GM18519 (cell line): ENCODE measurements at regions not wholly inside any gene's neighbourhood (a gene's known extent, or its start where the extent isn't known, plus 50 kb on each side); places are given as distances from the start of the nearest gene placed in this dataset.
A peak's percentile ranks its signal among the peaks of the same experiment; 100 is the strongest.

Experiments used
- ATAC-seq: cut with Tn5 transposase; IDR thresholded peaks from one replicate; pipeline ENCODE4 v1.9.1; 2021; ENCODE audit warnings: mild to moderate bottlenecking, moderate library complexity; ENCODE audit not compliant: unreplicated experiment, low FRiP score

DNA sequence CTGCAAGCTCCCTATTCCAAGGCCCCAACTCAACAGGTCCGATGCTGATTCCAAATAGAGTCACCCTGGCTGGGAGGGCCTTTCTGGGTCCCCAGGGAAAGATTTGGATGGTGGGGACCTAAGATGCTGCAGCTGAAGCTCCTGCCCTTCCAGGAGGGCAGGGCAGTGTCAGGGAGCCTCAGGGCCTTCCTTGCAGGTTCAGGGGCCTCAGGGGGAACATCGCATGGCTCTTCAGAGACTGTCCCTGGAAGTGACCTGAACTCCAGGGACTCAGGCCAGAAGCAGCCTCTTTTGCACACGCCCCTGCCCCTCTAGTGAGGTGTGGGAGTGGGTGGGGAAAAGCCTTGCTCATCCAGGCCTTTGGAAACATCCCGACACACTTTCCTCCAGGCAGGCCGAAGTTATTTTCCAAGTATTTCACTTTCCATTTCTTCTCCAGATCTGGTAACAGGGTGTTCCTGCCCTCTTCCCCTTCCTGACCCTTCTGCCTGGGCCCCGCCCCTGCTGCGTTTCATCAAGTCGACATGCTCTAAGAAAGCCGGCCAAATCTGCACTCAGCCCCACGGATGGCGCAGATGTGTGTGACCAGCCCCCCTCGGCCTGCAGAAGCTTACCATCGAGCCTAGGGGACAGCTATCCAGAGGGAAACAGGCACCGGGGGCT, 159.5 kb downstream of the FGF18 start:
- ATAC-seq = no peak

DNA sequence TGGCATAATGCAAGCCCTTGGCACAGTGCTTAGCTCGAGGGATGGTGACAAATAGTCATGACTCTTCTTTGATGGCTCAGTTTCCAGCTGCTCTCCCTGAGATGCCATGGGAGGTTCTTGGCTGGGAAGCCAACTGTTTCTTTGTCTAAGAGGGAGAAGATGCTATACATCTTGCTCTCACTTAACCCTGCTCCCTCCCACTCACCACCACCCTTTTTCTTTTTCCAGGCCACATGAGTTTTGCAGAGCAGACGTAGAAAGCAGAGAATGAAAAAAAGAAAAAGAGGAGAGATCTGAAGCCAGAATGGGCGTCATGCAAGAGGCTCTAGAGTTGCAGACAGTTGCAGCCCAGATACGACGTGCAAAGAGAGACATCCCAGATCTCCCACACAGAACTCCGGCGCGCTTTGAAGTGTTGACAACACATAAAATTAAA, 160.5 kb downstream of the FGF18 start:
- ATAC-seq = no peak

DNA sequence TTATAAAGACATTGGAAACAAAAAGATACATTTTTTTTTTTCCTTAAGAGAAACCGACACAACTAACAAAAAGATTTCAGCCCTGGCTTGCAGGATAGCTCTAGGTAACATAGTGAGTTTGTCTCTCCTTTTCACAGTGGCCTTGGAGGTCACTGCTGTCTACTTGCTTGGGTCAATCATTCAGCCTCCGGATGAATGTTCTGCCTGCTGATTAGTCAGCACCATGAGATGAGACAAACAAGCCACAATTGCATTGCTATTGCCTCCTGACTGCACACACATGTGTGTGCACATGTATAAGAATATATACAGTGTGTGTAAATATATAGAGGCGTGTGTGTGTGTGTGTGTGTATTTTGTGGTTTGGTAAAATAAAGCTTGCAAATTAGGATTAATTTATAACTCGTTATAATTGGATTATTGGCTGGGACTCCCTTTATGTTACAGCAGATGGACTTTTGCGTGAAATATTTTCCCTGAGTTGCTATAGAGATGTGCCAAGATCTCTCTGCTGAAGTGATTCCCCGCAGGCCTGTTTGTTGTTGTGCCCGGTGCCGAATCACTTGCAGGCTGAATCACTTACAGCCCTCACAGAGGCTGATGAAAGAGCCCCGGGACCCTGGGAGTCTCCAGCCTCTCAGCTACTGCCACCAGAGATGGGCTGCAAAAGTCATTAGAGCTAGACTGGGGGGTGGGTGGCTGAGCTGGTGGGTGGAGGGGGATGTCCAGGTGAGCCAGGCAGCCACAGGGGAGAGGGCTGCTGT, 161.2 kb downstream of the FGF18 start:
- ATAC-seq = no peak

DNA sequence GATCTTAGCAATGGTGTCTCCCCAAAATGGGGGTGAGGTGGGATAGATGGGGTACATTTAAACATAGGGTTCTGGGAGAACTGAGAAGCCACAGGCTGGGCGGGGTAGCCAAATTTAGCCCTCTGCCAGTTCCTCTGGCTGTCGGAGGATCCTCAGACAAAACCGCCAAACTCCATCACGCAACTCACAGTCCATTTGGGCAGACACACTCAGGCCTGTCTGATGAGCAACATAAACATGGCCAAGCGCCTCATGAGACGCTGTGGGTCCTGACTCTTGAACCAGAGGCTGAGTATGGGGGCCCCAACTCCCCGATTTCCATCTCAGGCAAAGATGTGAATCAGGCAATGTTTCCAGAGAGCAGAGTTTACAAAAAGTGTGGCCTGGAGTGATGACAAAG, 162.3 kb downstream of the FGF18 start:
- no peak for ATAC-seq

DNA sequence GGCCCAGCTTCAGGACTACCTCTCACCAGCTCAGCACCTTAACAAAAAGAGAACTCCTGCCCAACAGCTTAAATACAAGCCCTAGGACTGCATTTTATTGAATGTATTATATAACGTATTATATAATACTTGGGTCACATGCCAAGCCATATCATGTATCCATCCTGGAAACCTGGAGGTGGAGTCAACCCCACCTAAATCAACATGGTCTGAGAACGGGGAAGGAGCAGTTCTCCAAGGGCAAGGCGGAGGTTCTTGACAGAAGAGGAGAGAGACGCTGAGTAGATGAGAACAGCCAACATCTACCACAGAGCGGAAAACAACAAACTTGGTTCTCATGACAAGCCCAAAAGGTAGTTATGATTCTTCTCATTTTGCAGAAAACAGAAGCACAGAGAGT, 163.4 kb downstream of the FGF18 start:
- ATAC-seq = no peak

DNA sequence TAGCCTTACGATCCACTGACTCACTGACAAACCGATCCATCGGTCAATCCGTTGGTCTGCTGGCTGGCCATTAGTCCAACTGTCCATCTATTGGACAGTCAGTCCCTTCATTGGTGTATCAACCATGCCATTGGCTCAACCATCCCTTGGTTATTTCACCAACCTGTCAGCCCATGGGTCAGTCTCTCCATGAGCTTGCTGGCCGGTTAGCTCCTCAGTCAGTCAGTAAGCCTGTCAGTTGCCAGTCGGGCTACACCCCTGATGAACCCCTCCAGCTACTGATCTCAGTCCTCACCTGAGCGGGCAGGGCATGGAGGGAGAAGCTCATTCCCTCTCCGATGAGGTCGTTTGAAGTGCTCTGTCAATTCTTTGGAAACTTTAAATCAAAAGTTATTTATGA, 166.5 kb downstream of the FGF18 start:
- ATAC-seq = no peak

DNA sequence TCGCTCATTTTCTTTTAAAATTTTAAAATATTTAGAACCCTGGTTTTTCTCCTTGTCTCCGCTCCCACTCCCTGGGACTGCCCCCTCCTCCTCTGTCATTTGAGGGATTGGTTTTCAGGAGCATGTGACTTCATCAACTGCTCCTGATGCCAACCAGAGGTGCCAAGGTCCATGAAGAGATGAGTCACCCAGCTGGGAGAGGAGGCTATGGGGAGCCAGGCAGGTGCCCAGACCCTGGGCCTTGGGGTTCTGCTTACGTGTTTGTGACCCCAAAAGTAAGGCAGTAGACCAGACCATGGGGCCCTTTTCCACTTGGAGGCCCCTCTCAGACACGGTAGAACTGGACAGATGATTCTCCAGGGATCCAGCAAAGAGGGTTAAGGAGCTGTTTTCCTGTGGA, 167.0 kb downstream of the FGF18 start:
- ATAC-seq = no peak

DNA sequence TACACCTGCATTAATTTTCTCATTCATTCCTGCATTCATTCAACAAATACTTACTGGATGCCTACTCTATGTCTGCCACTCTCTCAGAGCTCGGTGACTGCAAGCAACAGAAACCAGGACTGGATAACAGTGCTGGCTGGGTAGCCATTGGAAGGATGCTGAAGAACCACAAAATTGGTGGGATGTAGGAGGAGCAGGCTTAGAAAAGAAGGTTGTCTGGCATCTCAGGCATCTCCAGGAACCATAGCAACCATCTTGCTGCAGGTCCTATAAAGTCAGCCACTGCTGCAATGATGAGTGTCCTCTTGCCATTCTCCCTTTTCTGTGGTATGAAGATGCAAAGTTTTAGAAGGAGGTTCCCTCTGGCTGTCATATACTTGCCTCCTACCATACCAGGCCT, 168.6 kb downstream of the FGF18 start:
- no peak for ATAC-seq

DNA sequence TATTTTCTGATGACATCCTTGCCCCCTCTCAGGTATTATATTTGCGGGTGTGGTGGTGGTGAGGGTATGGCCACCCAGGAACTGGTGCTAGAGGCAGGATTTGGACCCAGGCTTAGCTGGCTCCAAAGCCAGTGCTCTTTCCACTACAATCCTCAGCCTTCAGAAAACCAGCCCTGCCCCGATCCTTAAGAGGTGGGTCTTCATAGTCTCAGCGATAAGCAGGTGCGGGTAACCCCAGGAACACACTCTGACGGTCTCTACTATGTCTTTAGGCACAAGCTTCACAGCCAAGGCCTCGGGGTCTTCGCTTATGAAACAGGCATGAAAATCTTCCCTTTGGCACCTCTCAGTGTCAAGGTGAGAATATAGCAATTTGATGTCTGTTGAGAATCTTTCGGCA, 169.3 kb downstream of the FGF18 start:
- ATAC-seq = no peak

DNA sequence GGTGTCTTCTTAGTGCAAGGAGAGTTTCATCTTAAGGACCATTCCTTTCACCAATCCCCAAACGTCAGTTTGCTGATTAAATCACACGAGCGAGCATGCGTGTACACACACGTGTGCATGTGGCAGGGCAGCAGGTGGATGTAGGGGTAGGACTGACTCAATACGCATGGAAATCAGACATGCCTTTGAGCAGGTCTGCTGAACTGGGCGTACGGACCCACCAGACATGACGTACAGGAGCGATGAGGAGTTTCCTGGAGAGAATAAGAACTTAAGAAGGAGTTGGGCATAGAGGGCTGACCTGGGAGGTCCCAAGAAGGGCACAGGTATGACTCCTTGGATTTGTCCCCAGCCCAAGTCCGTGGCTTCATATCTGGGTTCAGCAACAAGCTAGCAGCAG, 170.0 kb downstream of the FGF18 start:
- ATAC-seq = no peak

DNA sequence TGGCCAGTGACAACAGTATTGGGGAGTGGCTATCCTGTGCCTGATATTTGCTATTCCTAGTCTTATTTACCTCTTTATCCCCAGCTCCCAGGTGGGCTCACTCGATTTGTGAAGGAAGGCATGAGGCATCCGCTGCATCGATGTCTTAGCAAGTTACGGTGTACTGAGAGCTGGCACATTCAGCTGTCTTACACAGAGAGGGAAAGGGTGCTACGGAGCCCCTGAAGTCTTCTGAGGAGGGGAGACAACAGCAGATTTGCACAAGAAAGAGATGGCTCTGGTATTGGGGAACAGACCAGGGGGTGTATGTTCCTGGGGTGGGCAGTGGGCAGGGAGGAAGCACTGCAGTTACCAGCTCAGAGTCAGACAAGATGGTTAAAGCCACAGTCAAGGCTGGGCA, 172.6 kb downstream of the FGF18 start:
- ATAC-seq = no peak

DNA sequence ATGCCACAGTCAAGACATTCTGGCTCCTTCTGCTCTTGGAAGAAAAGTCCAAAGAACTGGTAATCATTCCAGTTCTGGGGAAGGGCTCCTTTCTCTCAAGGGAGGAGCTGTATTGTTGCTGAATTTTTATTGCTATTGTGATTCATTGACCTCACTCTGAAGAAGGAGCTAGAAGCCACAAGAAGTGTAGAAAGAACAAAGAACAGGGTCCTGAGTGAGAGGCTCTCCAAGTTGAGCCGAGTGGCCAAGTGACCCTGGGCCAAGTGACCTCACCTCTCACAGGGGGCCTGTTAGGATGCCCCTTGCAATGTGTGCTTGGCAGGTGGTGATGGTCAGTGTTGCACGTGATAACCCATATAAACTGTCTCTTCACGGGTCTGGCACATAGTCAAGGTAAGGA, 173.3 kb downstream of the FGF18 start:
- no peak for ATAC-seq

DNA sequence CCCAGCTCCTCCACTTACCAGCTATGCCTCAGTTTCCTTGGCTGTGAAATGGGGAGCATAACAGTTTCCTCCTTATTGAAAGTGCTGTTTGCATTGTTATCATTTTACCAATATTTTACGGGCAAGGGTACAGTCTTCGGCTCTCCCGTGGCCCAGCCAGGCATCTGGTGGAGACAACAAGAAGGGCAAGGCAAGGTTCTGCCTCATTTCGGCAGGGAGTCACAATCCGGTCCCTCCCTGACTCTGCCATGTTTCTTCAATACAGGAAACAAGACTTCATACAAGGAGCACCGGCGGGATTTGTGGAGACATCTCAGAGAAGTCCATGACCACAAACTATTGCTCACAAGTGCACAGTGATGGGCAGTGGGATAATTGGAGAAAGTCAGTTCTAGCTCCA, 174.0 kb downstream of the FGF18 start:
- ATAC-seq = no peak

DNA sequence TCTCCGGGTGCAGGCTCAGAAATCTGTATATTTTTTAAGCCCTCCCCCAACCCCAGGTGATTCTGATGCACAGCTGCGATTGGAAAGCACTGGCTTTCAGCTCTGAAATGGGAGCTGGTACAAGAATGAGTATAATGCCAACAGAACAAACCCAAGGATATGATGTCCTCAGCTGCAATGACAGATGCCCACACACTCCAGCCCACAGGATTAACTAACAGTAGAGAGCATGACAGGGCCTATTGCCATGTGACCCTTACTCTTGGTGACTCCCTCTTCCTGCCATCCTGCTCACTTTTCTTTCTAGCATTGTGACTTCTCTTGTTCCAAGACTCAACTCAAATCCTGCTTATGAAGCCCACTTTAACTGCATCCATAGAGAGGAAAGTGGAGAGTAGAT, 174.5 kb downstream of the FGF18 start:
- ATAC-seq = no peak

DNA sequence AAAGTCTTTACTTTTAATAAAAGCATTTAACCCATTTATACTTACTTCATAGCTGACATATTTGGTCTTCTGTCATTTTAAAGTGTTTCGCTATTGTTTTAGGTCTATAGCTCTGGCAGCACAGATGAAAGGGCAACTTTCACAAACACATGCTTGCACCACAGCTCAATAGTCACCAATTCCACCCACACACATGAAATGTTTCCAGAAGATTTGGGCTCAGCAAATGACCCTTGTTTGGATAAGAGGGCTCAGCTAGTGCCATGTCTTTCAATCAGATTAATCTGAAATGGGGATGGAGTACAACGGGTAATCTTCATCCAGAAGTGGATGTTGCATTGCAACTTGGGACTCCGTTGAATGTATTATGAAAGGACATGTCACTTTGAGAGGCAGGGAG, 176.0 kb downstream of the FGF18 start:
- ATAC-seq = no peak

DNA sequence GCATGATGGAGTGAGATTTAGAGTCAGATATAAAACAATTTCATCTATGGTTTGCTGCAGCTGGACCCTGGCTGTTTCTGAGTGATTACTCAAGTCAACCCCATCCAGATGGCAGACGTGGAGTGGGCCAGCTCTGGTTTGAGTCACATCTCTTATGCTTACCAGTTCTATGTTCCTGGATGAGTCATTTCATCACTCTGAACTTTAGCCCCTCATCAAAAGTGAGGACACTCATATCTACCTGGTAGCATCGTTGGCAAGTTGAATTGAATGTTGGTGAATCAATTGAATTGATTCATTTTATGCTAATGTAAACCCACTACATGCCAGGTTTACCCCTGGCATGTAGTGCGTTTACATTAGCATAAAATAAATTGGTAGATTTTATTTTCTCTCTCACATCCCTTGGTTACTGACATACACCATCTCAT, 176.4 kb downstream of the FGF18 start:
- peak; percentile 60 for ATAC-seq

DNA sequence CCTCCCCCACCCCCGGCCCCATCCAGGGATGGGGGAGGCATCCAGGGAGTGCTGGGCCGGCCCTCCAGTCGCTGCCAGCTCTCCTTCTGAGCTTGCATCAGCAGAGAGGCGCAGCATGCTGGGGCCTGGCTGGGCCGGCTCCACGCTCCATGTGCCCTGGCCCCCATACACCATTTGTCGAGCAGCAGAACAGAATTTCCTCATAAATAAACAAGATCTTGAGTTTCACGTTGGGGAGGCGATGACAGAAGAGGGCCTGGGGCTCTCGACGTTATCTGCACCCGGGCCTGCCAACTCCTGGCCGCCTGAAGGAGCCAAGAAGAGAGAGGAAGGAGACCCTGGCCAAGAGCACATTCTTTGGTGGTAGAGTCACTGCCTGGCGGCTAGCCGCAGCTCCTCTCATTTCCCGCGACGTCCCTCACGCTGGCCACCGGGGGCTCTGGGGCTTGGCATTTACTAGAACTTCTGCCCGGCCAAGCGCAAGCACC, 177.0 kb downstream of the FGF18 start:
- ATAC-seq = no peak

DNA sequence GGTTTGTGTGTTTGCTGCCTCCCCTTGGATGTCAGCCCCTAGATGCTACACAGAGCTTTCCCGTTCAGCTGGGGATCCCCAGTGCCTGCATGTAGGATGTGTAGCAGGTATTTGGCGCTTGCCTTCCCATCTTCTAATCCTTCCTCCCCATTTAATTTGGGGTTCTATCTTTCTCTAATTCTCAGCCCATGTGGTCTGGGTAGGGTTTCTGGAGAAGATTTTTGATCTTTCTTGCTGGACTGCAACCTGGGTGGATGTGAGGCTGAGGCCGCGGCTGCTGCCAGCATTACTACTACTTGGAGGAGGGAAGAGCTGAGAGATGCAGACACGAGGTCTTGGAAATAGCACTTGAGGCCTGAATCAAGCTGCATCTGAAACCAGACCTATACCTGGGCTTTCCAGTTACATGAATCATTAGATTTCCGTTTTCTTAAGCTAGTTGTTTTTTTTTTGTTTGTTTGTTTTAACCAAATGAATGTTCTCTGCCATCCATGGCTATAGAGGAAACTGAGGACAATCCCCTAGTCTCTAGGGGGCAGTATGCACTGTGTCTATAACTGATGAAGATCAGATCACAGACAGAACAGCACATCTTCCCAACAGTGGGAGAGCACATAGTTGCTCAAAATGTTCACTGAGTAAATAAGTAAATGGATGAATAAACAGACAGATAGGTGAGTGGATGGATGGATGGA, 178.6 kb downstream of the FGF18 start:
- ATAC-seq = no peak

DNA sequence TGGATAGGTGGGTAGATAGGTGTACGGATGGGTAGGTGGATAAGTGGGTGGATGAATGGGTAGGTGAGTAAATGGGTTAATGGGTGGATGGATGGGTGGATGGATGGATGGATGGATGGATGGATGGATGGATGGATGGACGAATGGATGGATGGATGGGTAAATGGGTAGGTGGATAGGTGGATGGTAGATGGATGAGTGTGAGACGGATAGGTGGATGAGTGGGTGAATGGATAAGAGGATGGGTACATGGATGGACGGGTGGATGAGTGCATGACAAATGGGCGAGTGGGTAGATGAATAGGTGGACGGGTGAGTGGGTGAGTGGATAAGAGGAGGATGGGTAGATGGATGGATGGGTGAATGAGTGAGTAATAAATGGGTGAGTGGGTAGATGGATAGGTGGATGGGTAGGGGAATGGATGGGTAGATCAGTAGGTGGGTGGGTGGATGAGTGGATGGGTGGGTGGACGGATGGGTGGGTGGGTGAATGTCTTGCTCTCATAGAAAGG, 179.2 kb downstream of the FGF18 start:
- no peak for ATAC-seq

DNA sequence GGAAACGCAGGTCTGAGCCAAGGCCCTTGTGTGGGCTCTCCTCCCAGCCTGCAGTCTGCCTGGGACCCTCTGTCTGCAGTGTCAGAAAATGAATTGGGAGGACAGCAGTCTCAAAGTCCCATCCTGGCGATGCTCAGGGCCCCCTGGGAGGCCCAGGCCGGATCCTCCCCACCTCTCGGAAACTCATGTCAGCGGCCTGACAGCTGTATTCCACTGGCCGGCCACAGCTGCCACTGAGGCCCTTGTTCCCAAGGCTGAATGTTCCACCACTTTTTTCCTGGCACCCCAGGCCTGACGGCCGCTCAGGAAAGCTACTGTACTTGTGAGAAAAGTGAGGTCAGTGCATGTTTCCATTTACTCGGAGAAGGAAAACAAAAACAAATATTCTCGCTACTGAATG, 180.0 kb downstream of the FGF18 start:
- no peak for ATAC-seq

DNA sequence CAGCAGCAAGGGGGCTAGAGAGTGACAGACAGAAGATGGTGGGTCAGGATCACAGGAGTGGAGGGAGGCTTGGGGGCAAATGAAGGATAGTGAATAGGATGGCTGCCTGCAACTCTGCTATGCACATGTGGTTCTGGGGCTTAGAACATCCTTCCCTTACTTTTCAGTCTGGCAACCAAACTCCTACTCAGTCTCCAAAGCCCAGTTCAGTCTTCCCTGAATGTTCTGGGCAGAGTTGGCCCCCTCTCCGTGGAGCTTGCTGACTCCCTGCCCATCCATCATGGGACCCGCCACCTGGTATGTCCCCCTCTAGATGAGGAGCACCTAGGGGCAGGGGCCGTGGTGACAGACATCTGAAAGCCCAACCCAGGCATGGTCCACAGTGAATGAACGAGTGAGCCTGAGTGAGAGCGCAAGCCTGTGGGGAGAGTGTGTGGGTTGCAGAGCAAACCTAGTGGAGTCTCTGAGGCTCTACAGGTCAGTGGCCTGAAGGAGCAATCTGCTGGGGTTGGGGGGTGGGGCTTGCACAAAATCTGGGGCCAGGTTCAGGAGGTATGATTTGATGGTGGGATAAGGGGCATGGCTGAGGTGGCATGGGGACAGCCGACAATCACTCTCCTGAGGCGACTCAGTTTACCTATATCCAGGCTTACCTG, 180.6 kb downstream of the FGF18 start:
- no peak for ATAC-seq
